ENCODE measurements at regions not wholly inside any gene's neighbourhood (a gene's known extent, or its start where the extent isn't known, plus 50 kb on each side); places are given as distances from the start of the nearest gene placed in this dataset.

DNA sequence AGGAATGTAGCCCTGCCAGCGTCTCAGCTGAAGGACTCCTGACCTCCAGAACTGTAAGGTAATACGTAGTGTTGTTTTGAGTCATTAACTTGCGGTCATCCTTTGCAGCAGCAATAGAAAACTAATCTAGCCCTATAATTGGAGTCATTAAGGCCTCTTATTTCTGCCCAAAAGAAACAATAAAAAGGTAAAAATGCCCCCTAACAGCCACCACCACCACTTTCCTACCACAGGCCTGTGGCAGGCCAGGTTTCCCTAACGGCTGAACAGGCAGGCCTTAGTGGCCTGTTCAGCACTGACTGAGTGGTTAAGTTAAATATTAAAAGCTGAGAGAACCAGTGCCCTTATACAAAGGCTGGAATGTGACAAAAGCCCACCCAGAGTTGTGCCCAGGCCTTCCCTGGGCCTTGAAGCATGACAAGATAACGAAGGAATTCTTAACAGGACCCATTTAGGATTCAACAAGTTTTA, 286.5 kb upstream of the ERCC4 start:
- H2AFZ ChIP-seq (ENCODE audit: low read depth): no peak overlapping the region
- ChIA-PET POLR2A (no interaction called here), CTCF (no interaction called here)
- no peak for DNase-seq
- TF ChIP-seq FOSL2 (IDR thresholded peaks at IDR 0.05; ENCODE audit: borderline replicate concordance, low read depth): no peak
- no peak for TF ChIP-seq GATA2 (CRISPR knock-in tag; IDR thresholded peaks at IDR 0.05)
- TF ChIP-seq, protein P1, sequence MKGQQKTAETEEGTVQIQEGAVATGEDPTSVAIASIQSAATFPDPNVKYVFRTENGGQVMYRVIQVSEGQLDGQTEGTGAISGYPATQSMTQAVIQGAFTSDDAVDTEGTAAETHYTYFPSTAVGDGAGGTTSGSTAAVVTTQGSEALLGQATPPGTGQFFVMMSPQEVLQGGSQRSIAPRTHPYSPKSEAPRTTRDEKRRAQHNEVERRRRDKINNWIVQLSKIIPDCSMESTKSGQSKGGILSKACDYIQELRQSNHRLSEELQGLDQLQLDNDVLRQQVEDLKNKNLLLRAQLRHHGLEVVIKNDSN (IDR thresholded peaks at IDR 0.05; ENCODE audit: borderline replicate concordance, low read depth): no peak
- TF ChIP-seq, protein P2, sequence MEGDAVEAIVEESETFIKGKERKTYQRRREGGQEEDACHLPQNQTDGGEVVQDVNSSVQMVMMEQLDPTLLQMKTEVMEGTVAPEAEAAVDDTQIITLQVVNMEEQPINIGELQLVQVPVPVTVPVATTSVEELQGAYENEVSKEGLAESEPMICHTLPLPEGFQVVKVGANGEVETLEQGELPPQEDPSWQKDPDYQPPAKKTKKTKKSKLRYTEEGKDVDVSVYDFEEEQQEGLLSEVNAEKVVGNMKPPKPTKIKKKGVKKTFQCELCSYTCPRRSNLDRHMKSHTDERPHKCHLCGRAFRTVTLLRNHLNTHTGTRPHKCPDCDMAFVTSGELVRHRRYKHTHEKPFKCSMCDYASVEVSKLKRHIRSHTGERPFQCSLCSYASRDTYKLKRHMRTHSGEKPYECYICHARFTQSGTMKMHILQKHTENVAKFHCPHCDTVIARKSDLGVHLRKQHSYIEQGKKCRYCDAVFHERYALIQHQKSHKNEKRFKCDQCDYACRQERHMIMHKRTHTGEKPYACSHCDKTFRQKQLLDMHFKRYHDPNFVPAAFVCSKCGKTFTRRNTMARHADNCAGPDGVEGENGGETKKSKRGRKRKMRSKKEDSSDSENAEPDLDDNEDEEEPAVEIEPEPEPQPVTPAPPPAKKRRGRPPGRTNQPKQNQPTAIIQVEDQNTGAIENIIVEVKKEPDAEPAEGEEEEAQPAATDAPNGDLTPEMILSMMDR (IDR thresholded peaks at IDR 0.05): no peak
- TF ChIP-seq TCF12 (IDR thresholded peaks at IDR 0.05): no peak
- TF ChIP-seq RCOR1 (IDR thresholded peaks at IDR 0.05; ENCODE audit: low read length): no peak
- TF ChIP-seq MXI1 (IDR thresholded peaks at IDR 0.05; ENCODE audit: low read depth, low read length): no peak
- TF ChIP-seq EP300 (IDR thresholded peaks at IDR 0.05; ENCODE audit: borderline replicate concordance in 1 of 2, low read depth in 1 of 2, low read length in 1 of 2): no peak
- no peak for TF ChIP-seq GABPA (IDR thresholded peaks at IDR 0.05; ENCODE audit: low read depth)
- TF ChIP-seq TAF1 (IDR thresholded peaks at IDR 0.05; ENCODE audit: borderline replicate concordance, low read depth, low read length): no peak
- TF ChIP-seq, protein P3, sequence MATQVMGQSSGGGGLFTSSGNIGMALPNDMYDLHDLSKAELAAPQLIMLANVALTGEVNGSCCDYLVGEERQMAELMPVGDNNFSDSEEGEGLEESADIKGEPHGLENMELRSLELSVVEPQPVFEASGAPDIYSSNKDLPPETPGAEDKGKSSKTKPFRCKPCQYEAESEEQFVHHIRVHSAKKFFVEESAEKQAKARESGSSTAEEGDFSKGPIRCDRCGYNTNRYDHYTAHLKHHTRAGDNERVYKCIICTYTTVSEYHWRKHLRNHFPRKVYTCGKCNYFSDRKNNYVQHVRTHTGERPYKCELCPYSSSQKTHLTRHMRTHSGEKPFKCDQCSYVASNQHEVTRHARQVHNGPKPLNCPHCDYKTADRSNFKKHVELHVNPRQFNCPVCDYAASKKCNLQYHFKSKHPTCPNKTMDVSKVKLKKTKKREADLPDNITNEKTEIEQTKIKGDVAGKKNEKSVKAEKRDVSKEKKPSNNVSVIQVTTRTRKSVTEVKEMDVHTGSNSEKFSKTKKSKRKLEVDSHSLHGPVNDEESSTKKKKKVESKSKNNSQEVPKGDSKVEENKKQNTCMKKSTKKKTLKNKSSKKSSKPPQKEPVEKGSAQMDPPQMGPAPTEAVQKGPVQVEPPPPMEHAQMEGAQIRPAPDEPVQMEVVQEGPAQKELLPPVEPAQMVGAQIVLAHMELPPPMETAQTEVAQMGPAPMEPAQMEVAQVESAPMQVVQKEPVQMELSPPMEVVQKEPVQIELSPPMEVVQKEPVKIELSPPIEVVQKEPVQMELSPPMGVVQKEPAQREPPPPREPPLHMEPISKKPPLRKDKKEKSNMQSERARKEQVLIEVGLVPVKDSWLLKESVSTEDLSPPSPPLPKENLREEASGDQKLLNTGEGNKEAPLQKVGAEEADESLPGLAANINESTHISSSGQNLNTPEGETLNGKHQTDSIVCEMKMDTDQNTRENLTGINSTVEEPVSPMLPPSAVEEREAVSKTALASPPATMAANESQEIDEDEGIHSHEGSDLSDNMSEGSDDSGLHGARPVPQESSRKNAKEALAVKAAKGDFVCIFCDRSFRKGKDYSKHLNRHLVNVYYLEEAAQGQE (IDR thresholded peaks at IDR 0.05; ENCODE audit: low read depth, low read length): no peak
- TF ChIP-seq CHD2 (IDR thresholded peaks at IDR 0.05; ENCODE audit: low read length, partially characterized antibody): no peak
- TF ChIP-seq NRF1 (IDR thresholded peaks at IDR 0.05; ENCODE audit: low read depth, low read length): no peak
- no peaks in the 10 kb centered on the region for H3F3A ChIP-seq (replicated peaks; ENCODE audit: insufficient read depth)
- no peaks in the 10 kb centered on the region for H3K9me2 ChIP-seq
- H3K4me2 ChIP-seq: no peak overlapping the region
- no peak overlapping the region for H3K9ac ChIP-seq
- no peaks in the 10 kb centered on the region for H3K36me3 ChIP-seq (replicated peaks in 1 of 2; ENCODE audit: control insufficient read depth in 1 of 2, insufficient read depth in 2 of 2, low read length in 1 of 2)
- no peaks in the 10 kb centered on the region for H3K9me3 ChIP-seq
- no peak overlapping the region for H3K4me3 ChIP-seq (ENCODE audit: low read depth in 2 of 2, low read length in 1 of 2)
- 28% methylated on average over 5 of the region's 5 CpGs for WGBS (ENCODE audit: low lambda C conversion rate)
- H3K4me1 ChIP-seq (ENCODE audit: control insufficient read depth in 1 of 2, insufficient read depth in 2 of 2, low read depth in 1 of 2, low read length in 1 of 2): no peaks in the 10 kb centered on the region
- H3K27me3 ChIP-seq (ENCODE audit: insufficient read depth): no peaks in the 10 kb centered on the region
- no peaks in the 10 kb centered on the region for H3K79me2 ChIP-seq (ENCODE audit: insufficient read depth)
- no peaks in the 10 kb centered on the region for H4K20me1 ChIP-seq (ENCODE audit: insufficient read depth)
- H3K27ac ChIP-seq (ENCODE audit: low read depth in 2 of 2, low read length in 1 of 2): no peak overlapping the region

All from SK-N-SH (cell line).